ENCODE measurements at regions not wholly inside any gene's neighbourhood (a gene's known extent, or its start where the extent isn't known, plus 50 kb on each side); places are given as distances from the start of the nearest gene placed in this dataset.

DNA sequence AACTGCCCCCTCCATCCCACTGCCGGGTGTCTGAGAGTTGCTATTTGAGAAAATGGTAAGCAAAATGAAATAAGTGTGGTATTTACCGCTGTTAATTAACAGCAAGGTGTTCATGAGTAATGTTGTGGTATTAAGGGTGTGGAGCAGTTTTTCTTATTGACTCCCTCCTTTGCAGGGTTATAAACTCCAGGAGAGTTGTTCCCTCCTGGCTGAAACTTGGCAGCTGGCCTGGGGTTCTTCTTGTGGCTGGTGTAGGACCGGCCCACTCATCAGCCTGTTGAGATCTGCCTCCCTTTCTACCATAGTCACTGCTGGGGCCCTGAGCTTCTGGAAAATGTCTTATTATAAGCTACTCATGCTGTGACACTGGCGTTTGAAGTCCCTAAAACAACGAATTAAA is 128.6 kb downstream of the SOX9 start:
- Histone ChIP-seq H4K20me1 (ENCODE audit: insufficient read depth, low read length) (no peaks in the 10 kb centered on the region), H3K4me1 (ENCODE audit: control insufficient read depth in 1 of 2, insufficient read depth in 2 of 2, low read length in 2 of 2) (no peaks in the 10 kb centered on the region), H3K79me2 (ENCODE audit: insufficient read depth, low read length) (no peaks in the 10 kb centered on the region), H3K9me3 (replicated peaks in 1 of 2; ENCODE audit: control insufficient read depth in 1 of 2, insufficient read depth in 1 of 2, low read length in 2 of 2) (peaks cover 2 to 16% of the 10 kb centered on the region in 2 donors), H3K4me2 (replicated peaks; ENCODE audit: extremely low read depth, low read length, poor library complexity, severe bottlenecking) (no peak overlapping the region), H3K9ac (ENCODE audit: insufficient read depth, low read length, poor library complexity, severe bottlenecking) (no peak overlapping the region), H3K36me3 (replicated peaks in 1 of 2; ENCODE audit: control insufficient read depth in 1 of 2, insufficient read depth in 2 of 2, low read length in 2 of 2) (no peaks in the 10 kb centered on the region), H3K4me3 (replicated peaks in 1 of 3; ENCODE audit: low read depth in 2 of 3, low read length in 3 of 3) (no peak overlapping the region), H3K27ac (ENCODE audit: low read depth in 1 of 2, low read length in 2 of 2) (no peak overlapping the region), H3K27me3 (ENCODE audit: control insufficient read depth in 2 of 2, insufficient read depth in 2 of 2, low read length in 2 of 2) (no peaks in the 10 kb centered on the region), H2AFZ (ENCODE audit: insufficient read depth, low read depth, low read length, poor library complexity, severe bottlenecking) (no peak overlapping the region)
- Mint-ChIP-seq H3K9me3 (peaks cover 2 to 33% (median 7%) of the 10 kb centered on the region in 7 donors), H3K27ac (no peak overlapping the region), H3K4me1 (no peaks in the 10 kb centered on the region), H3K27me3 (ENCODE audit: low read depth in 3 of 3) (peaks cover 0 to 2% (median 1%) of the 10 kb centered on the region in 3 donors), H3K36me3 (no peaks in the 10 kb centered on the region), H3K4me3 (no peak overlapping the region)
- intact Hi-C loops (cut with micrococcal nuclease) = no loop called here
- 86% methylated on average over 3 of the region's 5 CpGs for WGBS (ENCODE audit: insufficient coverage)
- DNase-seq = no peak
- TF ChIP-seq, protein P1, sequence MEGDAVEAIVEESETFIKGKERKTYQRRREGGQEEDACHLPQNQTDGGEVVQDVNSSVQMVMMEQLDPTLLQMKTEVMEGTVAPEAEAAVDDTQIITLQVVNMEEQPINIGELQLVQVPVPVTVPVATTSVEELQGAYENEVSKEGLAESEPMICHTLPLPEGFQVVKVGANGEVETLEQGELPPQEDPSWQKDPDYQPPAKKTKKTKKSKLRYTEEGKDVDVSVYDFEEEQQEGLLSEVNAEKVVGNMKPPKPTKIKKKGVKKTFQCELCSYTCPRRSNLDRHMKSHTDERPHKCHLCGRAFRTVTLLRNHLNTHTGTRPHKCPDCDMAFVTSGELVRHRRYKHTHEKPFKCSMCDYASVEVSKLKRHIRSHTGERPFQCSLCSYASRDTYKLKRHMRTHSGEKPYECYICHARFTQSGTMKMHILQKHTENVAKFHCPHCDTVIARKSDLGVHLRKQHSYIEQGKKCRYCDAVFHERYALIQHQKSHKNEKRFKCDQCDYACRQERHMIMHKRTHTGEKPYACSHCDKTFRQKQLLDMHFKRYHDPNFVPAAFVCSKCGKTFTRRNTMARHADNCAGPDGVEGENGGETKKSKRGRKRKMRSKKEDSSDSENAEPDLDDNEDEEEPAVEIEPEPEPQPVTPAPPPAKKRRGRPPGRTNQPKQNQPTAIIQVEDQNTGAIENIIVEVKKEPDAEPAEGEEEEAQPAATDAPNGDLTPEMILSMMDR (IDR thresholded peaks at IDR 0.05) = no peak

DNA sequence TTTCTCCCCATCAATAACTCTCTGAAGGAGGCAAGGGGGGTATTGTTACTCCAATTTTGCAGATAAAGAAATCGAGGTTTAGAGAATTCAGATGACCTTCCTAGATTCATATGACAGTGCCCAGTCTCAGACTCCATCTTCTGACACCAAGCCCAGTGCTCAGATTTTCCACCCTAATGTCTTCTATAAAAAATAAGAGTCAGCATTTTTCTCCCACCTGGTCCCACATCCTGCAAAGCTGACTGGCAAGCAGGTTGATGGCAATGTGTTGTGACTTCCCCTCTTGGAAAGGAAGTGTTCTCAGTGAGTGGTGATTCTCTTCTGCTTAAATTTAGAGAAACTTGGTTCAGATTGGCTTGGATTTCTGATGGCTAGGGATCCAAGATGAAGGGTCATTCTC is 129.4 kb downstream of the SOX9 start:
- no peaks in the 10 kb centered on the region for H3K36me3 ChIP-seq (replicated peaks in 1 of 2; ENCODE audit: control insufficient read depth in 1 of 2, insufficient read depth in 2 of 2, low read length in 2 of 2)
- H3K9me3 ChIP-seq (replicated peaks in 1 of 2; ENCODE audit: control insufficient read depth in 1 of 2, insufficient read depth in 1 of 2, low read length in 2 of 2) = peaks cover 0 to 16% of the 10 kb centered on the region in 2 donors
- no peak overlapping the region for H3K4me3 Mint-ChIP-seq
- DNase-seq = no peak
- no peak overlapping the region for H3K4me3 ChIP-seq (replicated peaks in 1 of 3; ENCODE audit: low read depth in 2 of 3, low read length in 3 of 3)
- no peak overlapping the region for H2AFZ ChIP-seq (ENCODE audit: insufficient read depth, low read depth, low read length, poor library complexity, severe bottlenecking)
- intact Hi-C loops (cut with micrococcal nuclease) = no loop called here
- no peak overlapping the region for H3K27ac Mint-ChIP-seq
- H3K9me3 Mint-ChIP-seq = peaks cover 2 to 37% (median 4%) of the 10 kb centered on the region in 7 donors
- H3K27me3 ChIP-seq (ENCODE audit: control insufficient read depth in 2 of 2, insufficient read depth in 2 of 2, low read length in 2 of 2) = no peaks in the 10 kb centered on the region
- H3K36me3 Mint-ChIP-seq = no peaks in the 10 kb centered on the region
- H3K9ac ChIP-seq (ENCODE audit: insufficient read depth, low read length, poor library complexity, severe bottlenecking) = no peak overlapping the region
- no peaks in the 10 kb centered on the region for H3K4me1 ChIP-seq (ENCODE audit: control insufficient read depth in 1 of 2, insufficient read depth in 2 of 2, low read length in 2 of 2)
- no peaks in the 10 kb centered on the region for H4K20me1 ChIP-seq (ENCODE audit: insufficient read depth, low read length)
- H3K4me1 Mint-ChIP-seq = no peaks in the 10 kb centered on the region
- no peak overlapping the region for H3K27ac ChIP-seq (ENCODE audit: low read depth in 1 of 2, low read length in 2 of 2)
- TF ChIP-seq, protein P1 (IDR thresholded peaks at IDR 0.05) = no peak
- WGBS (ENCODE audit: insufficient coverage) = no CpG with 5 or more reads among the region's 1 CpG
- H3K79me2 ChIP-seq (ENCODE audit: insufficient read depth, low read length) = no peaks in the 10 kb centered on the region
- H3K27me3 Mint-ChIP-seq (ENCODE audit: low read depth in 3 of 3) = peaks cover 0 to 2% (median 1%) of the 10 kb centered on the region in 3 donors
- no peak overlapping the region for H3K4me2 ChIP-seq (replicated peaks; ENCODE audit: extremely low read depth, low read length, poor library complexity, severe bottlenecking)
